ENCODE measurements at regions not wholly inside any gene's neighbourhood (a gene's known extent, or its start where the extent isn't known, plus 50 kb on each side); places are given as distances from the start of the nearest gene placed in this dataset.

GRCh38 chr7:142693911-142694310 is 55.4 kb upstream of the PRSS1 start (continued):
- no peak for TF ChIP-seq ZNF462 (CRISPR knock-in tag; IDR thresholded peaks at IDR 0.05)
- no peak for TF ChIP-seq REST (IDR thresholded peaks at IDR 0.05; ENCODE audit: unreplicated experiment)

- H2AFZ ChIP-seq: no peak overlapping the region
- no peaks in the 10 kb centered on the region for H3K9me2 ChIP-seq (ENCODE audit: insufficient read depth)
- H3K9me3 Mint-ChIP-seq: peaks cover 5% of the 10 kb centered on the region; the same call in 1 of the 3 replicates
- no peaks in the 10 kb centered on the region for H3F3A ChIP-seq (replicated peaks; ENCODE audit: low read depth)
- no peaks in the 10 kb centered on the region for H3K79me2 ChIP-seq (replicated peaks; ENCODE audit: insufficient read depth)
- ATAC-seq (no peak), DNase-seq (ENCODE audit: low spot score) (no peak)
- no peak overlapping the region for H3K27ac ChIP-seq (ENCODE audit: low read depth)
- H4K20me1 ChIP-seq (replicated peaks; ENCODE audit: insufficient read depth): no peaks in the 10 kb centered on the region
- H3K4me1 Mint-ChIP-seq: peaks cover 11% of the 10 kb centered on the region; the same call in 2 of the 3 replicates
- H3K27me3 ChIP-seq (ENCODE audit: insufficient read depth): no peaks in the 10 kb centered on the region
- no peaks in the 10 kb centered on the region for H3K27me3 Mint-ChIP-seq (ENCODE audit: insufficient read depth, low read depth, poor library complexity)
- no peak overlapping the region for H3K4me3 ChIP-seq
- no peak overlapping the region for H3K27ac Mint-ChIP-seq
- no peak overlapping the region for H3K4me3 Mint-ChIP-seq
- H3K4me2 ChIP-seq: no peak overlapping the region
- H3K36me3 ChIP-seq (ENCODE audit: insufficient read depth): no peaks in the 10 kb centered on the region
- peaks cover 4% of the 10 kb centered on the region; the same call in 1 of the 2 replicates for H3K4me1 ChIP-seq (ENCODE audit: insufficient read depth)
- no peaks in the 10 kb centered on the region; the same call in 2 of the 3 replicates for H3K36me3 Mint-ChIP-seq (ENCODE audit: low read depth)
- TF ChIP-seq POLR2AphosphoS5 (IDR thresholded peaks at IDR 0.05; ENCODE audit: low read depth): no peak
- TF ChIP-seq NANOG (IDR thresholded peaks at IDR 0.05; ENCODE audit: borderline replicate concordance): no peak
- TF ChIP-seq EZH2 (IDR thresholded peaks at IDR 0.05; ENCODE audit: low read depth, unreplicated experiment): no peak
- TF ChIP-seq ZNF331 (CRISPR knock-in tag; IDR thresholded peaks at IDR 0.05; ENCODE audit: low read depth): no peak
- TF ChIP-seq EZH2phosphoT487 (IDR thresholded peaks at IDR 0.05; ENCODE audit: unreplicated experiment): no peak
- TF ChIP-seq STAT1 (IDR thresholded peaks at IDR 0.05; ENCODE audit: unreplicated experiment): no peak
- TF ChIP-seq REST (IDR thresholded peaks at IDR 0.05; ENCODE audit: unreplicated experiment): no peak
These were observed 58.6 kb upstream of the PRSS1 start for GRCh38 chr7:142690554-142691182.

All from GM23338 (cell line).